SK-N-MC (cell line): ENCODE measurements at regions not wholly inside any gene's neighbourhood (a gene's known extent, or its start where the extent isn't known, plus 50 kb on each side); places are given as distances from the start of the nearest gene placed in this dataset.
A peak's percentile ranks its signal among the peaks of the same experiment; 100 is the strongest.

ENCODE experiments used
- DNase-seq: peaks from one replicate; pipeline ENCODE4 v3.0.0-alpha.2; 2011; ENCODE audit warnings: low read depth, low spot score
- H3K27ac ChIP-seq: fragments of 200-600 bp; sonication (generic); 2 replicates; pipeline ENCODE4 v1.5.1; 2016; ENCODE audit warnings: mixed run types
- H3K36me3 ChIP-seq: fragments of 200-600 bp; sonication (generic); 2 replicates; pipeline ENCODE4 v1.6.1; 2017; ENCODE audit warnings: antibody characterized with exemption, low read length, mixed read lengths; ENCODE audit not compliant: insufficient read depth
- H3K4me3 ChIP-seq: fragments of 200-600 bp; sonication (generic); 2 replicates; pipeline ENCODE4 v1.5.1; 2016
- H3K9ac ChIP-seq: fragments of 200-600 bp; sonication (generic); 2 replicates; pipeline ENCODE4 v1.8.0; 2017; ENCODE audit warnings: mixed run types, mixed read lengths; ENCODE audit not compliant: insufficient read length
- H3K9me3 ChIP-seq: fragments of 200-600 bp; sonication (generic); 2 replicates; pipeline ENCODE4 v1.6.1; 2017; ENCODE audit warnings: low read depth, mild to moderate bottlenecking, antibody characterized with exemption, low read length, moderate library complexity, mixed read lengths
- EZH2 ChIP-seq: fragments of 200-600 bp; sonication (generic); IDR thresholded peaks from one replicate; pipeline ENCODE4 v1.6.1; 2017; ENCODE audit warnings: antibody characterized with exemption
- FOXP2 ChIP-seq: optimal IDR thresholded peaks from 2 replicates; pipeline ENCODE3; 2011; ENCODE audit warnings: mild to moderate bottlenecking, moderate library complexity; ENCODE audit not compliant: insufficient read depth; ENCODE audit errors: extremely low read length, control extremely low read depth
- POLR2AphosphoS5 ChIP-seq: IDR thresholded peaks from 2 replicates; pipeline ENCODE4 v1.6.1; 2012; ENCODE audit warnings: mild to moderate bottlenecking, low read depth, low read length, borderline replicate concordance

- no peak overlapping the region for H3K9ac ChIP-seq
- H3K27ac ChIP-seq: no peak overlapping the region
- DNase-seq: no peak
- no peak overlapping the region for H3K4me3 ChIP-seq
- H3K36me3 ChIP-seq: no peaks in the 10 kb centered on the region
- TF ChIP-seq FOXP2 (no peak), POLR2AphosphoS5 (no peak), EZH2 (no peak)
- no peaks in the 10 kb centered on the region for H3K9me3 ChIP-seq
Measured at GRCh38 chr5:110038297-110038997, 348.7 kb downstream of the MAN2A1 start.

GRCh38 chr5:110040178-110040577 lies 350.5 kb downstream of the MAN2A1 start:
- Histone ChIP-seq H3K36me3 (no peaks in the 10 kb centered on the region), H3K9ac (no peak overlapping the region), H3K9me3 (no peaks in the 10 kb centered on the region), H3K27ac (no peak overlapping the region), H3K4me3 (no peak overlapping the region)
- no peak for DNase-seq
- TF ChIP-seq EZH2: no peak
- TF ChIP-seq FOXP2: no peak
- no peak for TF ChIP-seq POLR2AphosphoS5

DNA sequence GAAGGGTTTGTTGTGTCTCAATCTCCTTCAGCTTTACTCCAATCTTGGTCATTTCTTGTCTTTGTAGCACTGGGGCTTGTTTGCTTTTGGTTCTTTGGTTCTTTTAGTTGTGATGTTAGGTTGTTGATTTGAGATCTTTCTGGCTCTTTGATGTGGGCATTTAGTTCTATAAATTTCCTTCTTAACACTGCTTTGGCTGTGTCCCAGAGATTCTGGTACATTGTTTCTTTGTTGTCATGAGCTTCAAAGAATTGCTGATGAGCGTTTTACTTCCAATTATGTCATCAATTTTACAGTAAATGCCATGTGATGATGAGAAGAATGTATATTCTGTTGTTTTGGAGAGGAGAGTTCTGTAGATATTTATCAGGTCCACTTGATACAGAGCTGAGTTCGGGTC lies 353.3 kb downstream of the MAN2A1 start:
- TF ChIP-seq EZH2 (no peak), POLR2AphosphoS5 (no peak), FOXP2 (no peak)
- no peak for DNase-seq
- H3K4me3 ChIP-seq: no peak overlapping the region
- H3K36me3 ChIP-seq: no peaks in the 10 kb centered on the region
- no peak overlapping the region for H3K27ac ChIP-seq
- H3K9me3 ChIP-seq: no peaks in the 10 kb centered on the region
- H3K9ac ChIP-seq: no peak overlapping the region

- H3K9ac ChIP-seq: no peak overlapping the region
- no peak for TF ChIP-seq FOXP2
- TF ChIP-seq EZH2: no peak
- no peak for TF ChIP-seq POLR2AphosphoS5
- H3K9me3 ChIP-seq: no peaks in the 10 kb centered on the region
- no peak for DNase-seq
- no peak overlapping the region for H3K4me3 ChIP-seq
- H3K27ac ChIP-seq: no peak overlapping the region
- no peaks in the 10 kb centered on the region for H3K36me3 ChIP-seq
Measured at GRCh38 chr5:110045158-110045557, 355.4 kb downstream of the MAN2A1 start.

GRCh38 chr5:110048491-110048890 lies 358.8 kb downstream of the MAN2A1 start:
- Histone ChIP-seq H3K9me3 (no peaks in the 10 kb centered on the region), H3K9ac (no peak overlapping the region), H3K27ac (no peak overlapping the region), H3K36me3 (no peaks in the 10 kb centered on the region), H3K4me3 (no peak overlapping the region)
- TF ChIP-seq FOXP2 (no peak), POLR2AphosphoS5 (no peak), EZH2 (no peak)
- no peak for DNase-seq

GRCh38 chr5:110049816-110050215 lies 360.1 kb downstream of the MAN2A1 start:
- Histone ChIP-seq H3K27ac (no peak overlapping the region), H3K9ac (no peak overlapping the region), H3K36me3 (no peaks in the 10 kb centered on the region), H3K9me3 (no peaks in the 10 kb centered on the region), H3K4me3 (no peak overlapping the region)
- TF ChIP-seq FOXP2: no peak
- DNase-seq: no peak

GRCh38 chr5:110050640-110051345 lies 361.1 kb downstream of the MAN2A1 start:
- no peaks in the 10 kb centered on the region for H3K36me3 ChIP-seq
- TF ChIP-seq FOXP2 (no peak), EZH2 (no peak), POLR2AphosphoS5 (no peak)

GRCh38 chr5:110053205-110053604 lies 363.5 kb downstream of the MAN2A1 start:
- no peaks in the 10 kb centered on the region for H3K36me3 ChIP-seq
- no peak; the same call in 1 of the 2 replicates for TF ChIP-seq POLR2AphosphoS5
- no peak for TF ChIP-seq FOXP2
- no peak for TF ChIP-seq EZH2

More at GRCh38 chr5:110050640-110051345, 361.1 kb downstream of the MAN2A1 start:
- H3K9me3 ChIP-seq: no peaks in the 10 kb centered on the region
- no peak overlapping the region for H3K27ac ChIP-seq
- no peak for DNase-seq
- H3K9ac ChIP-seq: no peak overlapping the region
- H3K4me3 ChIP-seq: no peak overlapping the region

More at GRCh38 chr5:110053205-110053604, 363.5 kb downstream of the MAN2A1 start:
- peak; percentile 50 for DNase-seq
- no peaks in the 10 kb centered on the region for H3K9me3 ChIP-seq
- H3K9ac ChIP-seq: no peak overlapping the region
- no peak overlapping the region for H3K27ac ChIP-seq
- no peak overlapping the region for H3K4me3 ChIP-seq
